Posterior cingulate gyrus (tissue), 11 donors: ENCODE measurements at regions not wholly inside any gene's neighbourhood (a gene's known extent, or its start where the extent isn't known, plus 50 kb on each side); places are given as distances from the start of the nearest gene placed in this dataset.
"Not testable (repeated sequence)": the region's sequence is repeated elsewhere in the genome, so short reads cannot be mapped to it uniquely, and the experiment has no call there.

ENCODE experiments used
- DNase-seq, 10 donors: peaks; one replicate each; pipeline versions ENCODE4 v3.0.0 to v3.0.0-alpha.2; 2020 to 2021; ENCODE audit warnings: mixed read lengths in 3 of 10
- intact Hi-C: fragments of 100-400 bp; cut with DNase I; formaldehyde crosslinking; loops from one replicate; pipeline ENCODE4 v1.15.1; 2023

DNA sequence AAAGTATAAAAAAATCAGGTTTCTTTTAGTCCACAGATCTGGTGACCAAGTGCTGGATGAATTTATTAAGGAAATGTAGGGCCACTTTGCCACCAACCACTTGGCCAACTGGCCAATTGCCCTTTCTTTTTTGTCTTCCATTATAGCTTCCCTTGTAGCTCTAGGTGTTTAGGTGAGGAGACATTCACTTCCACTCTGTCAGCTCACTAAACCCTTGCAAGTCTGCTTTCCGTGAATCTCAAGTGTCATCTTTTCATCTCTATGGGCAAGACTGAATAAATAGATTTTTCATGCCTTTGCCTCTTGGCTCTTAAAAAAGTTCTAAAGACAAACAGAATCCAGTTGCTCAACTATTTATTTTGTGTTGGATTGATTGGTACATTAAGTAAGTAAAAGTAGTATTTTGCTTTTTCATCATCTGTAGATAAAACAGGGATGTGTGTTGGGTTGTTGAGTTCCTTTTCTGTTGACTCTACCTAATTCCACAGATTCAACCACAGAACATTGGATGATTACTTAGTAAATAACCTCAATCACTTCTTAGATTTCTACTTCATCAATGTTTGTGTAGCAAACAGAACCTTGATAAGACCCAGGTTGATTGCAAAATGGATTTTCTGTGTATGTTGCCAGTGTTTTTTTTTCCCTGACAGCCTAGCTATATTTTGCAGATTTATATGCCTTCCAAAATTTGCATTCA, 68.1 kb upstream of the GRXCR1 start:
- intact Hi-C loops, result no loop called here
- no peak for DNase-seq

DNA sequence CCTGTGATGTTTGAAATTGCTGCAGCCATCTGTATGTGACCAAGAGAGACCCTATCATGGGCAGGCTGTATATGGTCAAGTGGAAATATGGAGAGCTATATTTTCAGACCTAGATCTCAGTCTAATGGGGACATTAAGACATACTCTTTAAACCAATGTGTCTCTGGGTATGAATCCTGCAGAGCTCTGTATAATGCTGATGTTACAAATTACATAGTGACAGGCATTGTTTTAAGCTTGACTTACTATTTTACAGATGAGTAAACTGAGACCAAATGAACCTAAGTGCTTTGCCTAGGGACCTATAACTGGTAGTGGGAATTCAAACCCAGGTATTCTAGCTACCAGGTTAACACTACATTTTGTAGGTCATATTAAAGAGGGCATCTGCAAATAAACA, 71.3 kb upstream of the GRXCR1 start:
- no peak for DNase-seq
- intact Hi-C loops, result no loop called here

DNA sequence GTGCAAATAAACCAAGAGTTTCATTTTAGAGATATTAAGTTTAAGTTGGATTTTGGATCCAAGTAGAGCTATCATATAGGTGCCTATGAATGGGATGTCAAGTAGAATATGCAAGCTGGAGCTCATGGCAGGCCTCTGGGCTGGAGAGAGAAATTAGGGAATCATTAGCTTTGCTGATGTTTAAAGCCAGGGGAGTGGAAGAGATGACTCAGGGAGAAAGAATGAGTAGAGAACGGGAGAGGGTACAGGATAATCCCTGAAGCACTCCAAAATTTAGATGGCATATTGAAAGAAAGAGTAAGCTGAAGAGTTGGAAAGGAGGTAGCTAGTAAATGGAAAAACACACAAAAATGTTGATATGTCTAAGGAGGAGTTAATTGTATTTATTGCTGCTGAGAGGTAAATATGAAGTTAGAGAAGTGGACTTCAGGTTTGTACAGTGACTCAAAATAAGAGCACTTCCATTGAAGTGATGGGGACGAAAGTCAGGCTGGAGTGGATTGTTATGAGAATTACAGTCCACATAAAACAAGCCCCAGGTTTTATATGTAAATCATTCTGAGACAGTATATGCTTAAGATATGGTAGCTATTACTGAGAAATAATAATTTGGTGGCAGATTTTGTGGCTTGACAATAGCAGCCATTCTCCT, 72.5 kb upstream of the GRXCR1 start:
- no peak for DNase-seq
- intact Hi-C loops, result no loop called here

DNA sequence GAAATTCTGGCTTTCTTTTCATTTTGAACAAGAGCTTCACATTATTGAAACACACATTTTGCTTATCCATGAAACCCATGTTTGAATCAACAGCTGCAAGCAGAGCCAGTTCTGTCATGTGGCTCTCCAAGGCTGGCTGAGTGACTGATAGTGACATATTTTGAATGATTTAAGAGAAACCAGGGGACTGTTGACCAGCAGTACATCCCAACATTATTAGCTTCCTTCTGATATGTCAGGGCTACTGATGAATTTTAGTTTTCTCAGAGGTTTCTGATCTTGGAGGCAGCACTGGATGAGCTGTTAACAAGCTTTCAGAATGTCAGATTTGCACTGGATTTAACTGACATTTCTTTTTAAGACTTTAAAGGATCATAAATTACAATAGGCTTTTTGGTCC, 74.6 kb upstream of the GRXCR1 start:
- DNase-seq, result no peak
- intact Hi-C loops, result no loop called here

DNA sequence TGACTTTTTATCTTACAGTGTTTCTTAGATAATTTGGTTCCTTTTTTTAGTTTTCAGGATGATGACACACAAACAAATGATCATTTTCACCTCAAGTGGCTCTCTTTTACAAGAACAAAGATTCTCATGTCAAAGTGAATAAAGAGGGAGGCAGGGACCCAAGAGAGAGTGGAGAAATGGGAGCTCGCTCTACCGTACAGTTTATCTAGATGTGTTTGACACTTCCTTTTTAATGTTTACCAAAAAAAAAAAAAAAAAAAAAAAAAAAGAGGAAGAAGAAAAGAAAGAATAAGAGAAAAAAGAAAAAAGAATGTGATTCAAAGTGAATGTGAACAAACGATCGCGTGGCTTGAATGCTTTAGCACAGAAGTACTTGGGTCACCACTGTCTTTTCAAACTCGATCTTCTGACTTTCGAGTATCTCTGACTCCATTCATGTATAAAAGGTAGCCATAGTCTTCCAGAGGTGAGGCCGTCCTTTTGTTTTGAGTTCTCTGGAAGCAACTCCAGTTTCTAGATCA, 75.6 kb upstream of the GRXCR1 start:
- intact Hi-C loops, result no loop called here
- DNase-seq, result no peak

DNA sequence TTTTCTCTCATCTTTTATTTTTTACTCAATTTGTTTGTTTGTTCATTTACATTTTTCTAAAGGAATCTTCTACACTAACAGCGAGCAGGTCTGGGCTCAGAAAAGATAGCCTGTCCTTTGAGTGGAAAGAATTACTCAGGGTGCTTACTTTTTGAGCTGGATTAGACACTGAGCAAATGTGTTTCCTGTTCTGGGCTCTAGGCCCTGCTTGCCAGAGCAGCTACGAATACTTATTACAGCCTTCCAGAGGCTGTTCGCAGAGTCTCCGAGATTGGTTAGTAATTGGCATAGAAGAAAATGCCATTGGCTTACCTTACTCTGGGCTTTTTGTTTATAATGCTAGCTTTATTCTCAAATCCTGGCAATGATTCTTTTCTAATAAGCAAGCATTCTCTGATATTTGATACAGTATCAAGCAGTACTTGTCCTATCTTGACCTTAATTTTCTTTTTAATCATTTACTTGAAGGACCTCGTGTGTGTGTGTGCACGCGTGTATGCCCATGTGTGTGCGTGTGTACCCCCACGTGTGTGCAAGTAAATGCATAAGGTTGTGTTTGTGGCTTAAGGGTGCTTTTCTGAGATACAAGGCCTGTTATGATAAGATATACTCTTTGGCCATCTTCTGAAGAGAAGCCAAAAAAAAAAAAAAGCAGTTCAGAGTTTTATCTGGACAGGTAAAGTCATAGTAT, 76.2 kb upstream of the GRXCR1 start:
- no peak for DNase-seq
- intact Hi-C loops, result no loop called here

DNA sequence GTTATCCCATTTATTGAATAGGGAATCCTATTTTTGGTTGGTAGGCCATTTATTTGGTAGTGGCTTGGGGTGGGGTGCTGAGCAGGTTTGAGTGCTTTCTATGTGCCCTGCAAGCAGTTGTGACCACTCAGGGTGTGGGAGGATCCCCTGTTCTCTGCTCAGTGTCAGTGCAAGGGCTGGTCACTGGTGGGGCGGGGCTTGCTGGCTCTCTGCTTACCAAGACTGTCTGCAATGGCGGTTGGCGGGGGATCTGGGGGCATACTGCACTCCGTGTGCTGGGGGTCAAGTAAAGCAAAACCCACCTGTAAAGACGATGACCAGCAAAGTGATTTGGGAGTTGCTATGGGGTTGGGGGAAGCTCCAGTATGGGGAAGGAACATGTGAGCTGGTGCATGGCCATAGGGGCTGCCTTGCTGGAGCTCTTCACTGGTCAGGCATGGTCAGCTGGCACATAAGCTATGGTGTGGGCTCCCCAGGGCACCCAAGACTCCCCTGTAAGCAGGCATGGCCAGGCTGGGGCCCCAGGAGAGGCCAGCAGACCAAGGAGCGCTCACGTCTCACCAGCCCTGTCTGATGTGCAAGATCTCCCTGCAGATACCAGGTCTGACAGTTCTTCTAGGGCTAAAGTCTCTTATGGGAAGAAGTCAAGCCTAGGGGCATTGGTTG, 83.0 kb upstream of the GRXCR1 start:
- peak in 2 of 10 donors; percentile 55 to 74 for DNase-seq
- intact Hi-C loops, result no loop called here

DNA sequence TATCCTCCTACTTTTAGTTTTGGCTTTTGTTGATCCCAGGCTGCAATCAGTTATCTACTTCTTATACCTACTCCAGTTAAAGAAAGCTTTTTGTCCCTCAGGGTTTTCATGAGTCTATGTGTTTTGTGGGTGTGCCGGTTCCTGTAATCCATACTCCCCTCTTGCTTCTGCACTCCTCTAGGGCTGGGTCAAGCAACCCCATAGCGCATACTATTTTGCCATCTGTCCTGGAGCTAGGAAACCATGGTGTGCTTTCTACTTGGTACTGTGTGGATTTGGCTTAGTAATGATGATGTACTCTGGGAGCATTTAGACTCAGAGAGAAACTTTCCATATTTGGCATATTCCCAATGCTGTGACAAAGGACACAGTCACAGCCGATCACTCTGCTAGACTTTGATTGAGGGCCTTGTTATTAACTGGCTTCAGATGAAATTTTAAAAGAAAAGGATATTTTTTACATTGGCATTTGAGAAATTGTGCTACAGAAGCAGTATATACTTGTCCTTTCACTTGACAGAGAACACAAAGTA, 86.1 kb upstream of the GRXCR1 start:
- DNase-seq, result no peak
- intact Hi-C loops, result no loop called here

DNA sequence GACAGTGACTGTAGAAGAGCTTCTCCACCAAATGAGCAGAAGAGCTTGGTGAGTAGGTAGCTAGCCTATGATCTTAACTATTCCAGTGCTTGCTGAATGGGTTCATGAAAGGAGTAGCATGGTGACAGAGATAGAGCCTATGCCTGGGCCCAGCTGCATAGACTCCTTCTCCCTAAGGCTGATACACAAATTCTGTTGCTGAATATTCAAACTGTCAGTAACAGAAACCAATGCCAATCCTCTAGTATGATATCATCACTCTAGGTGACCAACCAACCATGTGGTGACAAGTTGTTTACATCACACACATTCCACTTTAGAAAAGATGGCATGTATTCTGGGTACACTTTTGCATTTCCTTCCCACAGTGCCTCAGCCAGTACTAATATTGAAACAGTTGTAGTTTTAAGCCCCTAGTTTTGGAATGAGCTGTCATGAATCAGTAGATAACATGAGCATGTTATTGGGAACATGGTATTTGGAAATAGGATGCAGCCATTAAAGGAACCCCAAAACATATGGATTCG, 103.4 kb upstream of the GRXCR1 start:
- no peak for DNase-seq

DNA sequence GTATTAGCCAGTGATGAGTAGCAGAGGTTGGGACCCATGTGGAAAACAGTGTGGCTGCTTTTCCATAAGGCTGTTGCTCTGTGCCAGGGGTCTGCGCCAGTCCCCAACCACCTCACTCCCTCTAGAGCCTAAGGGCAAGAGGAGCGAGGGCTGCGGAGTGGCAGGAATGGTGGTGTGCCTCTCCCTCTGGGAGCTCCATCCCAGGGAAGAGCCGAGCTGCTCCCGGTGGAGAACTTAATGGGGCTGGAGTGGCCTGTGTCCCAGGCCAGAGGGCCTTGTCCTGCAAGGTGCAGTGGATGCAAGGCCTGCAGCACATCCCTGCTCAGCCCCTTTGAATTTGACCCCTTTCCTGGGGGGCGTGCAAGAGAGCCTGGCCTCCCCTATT, 105.4 kb upstream of the GRXCR1 start:
- intact Hi-C loops, result no loop called here
- peak in 1 of 10 donors; percentile 49 for DNase-seq

More for the DNA sequence above, 103.4 kb upstream of the GRXCR1 start:
- intact Hi-C loops, result no loop called here

DNA sequence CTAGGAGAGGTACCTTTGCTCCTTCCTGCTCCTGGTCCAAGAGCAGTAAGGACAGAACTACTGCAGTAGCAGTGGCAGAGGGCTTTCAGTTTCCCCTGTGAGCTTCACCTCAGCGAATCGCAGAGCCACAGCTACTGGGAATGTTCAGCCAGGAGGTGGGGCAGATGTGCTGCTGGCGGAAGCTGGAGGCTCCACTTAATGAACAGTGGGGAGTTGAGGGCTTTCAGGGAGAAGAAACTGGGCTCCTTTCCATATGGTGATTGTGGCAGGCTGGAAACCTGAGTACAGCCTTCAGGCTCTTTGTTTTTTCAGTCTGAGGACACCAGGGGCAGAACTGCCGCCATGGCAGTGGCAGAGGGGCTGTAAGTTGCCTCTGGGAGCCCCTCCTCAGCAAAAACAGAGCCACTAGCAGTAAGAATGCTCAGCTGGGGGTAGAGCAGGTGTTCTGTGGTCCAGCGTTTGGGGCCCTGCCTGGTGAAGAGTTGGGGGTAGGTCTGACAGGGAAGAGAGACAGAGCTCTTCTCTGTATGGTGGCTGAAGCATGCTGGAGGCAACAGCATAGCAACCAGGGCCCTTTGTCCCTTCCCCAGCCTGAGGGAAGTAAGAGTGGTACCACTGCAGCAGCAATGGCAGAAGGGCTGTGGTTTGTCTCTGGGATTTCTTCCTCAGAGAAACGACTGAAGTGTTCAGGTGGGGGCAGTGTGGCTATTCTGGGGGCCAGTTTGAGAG, 106.0 kb upstream of the GRXCR1 start:
- no peak for DNase-seq

DNA sequence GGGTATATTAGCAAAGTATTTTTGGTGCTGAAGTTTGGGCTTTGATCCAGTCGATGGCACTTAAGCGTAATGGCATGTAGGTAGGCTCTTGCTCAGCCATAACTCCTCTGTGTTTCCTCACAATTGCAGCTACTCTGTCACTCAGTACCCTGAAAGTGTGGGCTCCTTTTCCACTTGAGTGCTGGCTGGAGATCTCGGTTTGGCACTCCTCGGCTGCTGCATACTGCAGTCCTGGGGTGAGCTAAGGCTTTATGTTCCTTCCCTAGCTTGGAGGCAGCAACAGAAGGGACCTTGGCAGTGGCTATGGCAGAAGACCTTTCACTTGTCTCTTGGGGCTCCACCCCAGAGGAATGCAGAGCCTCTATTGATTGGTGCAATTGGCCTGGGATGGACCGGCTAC, 106.7 kb upstream of the GRXCR1 start:
- intact Hi-C loops, result no loop called here
- no peak for DNase-seq

More for the DNA sequence above, 106.0 kb upstream of the GRXCR1 start:
- intact Hi-C loops, result no loop called here

DNA sequence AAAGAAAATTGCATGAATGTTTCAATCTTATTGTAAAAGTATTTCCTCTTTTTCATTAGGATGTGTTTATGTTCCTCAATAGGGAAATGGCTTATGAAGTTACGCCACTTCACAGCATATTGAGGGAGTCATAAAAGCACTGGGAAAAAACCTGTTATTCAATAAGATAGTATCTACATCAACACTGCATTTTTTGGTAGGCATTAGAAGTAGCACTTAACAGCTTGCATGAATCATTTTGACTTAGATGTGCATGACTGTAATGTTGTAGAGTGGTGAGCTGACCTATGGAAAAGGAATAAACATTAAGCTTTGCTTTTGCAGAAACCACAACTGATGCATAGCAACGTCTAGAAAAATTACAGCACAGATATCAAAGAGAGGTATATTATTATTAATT, 111.2 kb upstream of the GRXCR1 start:
- no peak for DNase-seq
- intact Hi-C loops, result no loop called here

DNA sequence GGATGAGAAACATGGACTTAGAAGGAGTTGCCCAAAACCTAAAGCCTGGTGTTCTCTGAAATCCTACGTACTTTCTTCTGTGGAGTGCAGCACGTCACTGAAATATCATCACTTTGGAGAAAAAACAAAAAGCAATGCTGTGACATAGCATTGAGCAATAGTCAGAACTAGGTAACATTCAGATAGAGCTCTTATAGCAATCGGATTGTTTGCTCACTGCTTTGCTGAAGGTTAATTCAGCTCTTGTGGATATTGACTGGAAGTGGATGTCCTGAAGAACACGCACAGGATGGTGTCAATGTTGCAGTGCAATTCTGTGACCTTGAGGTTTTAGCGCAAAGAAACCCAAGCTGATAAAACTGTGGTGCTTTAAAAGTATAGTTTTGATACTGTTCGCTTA, 114.2 kb upstream of the GRXCR1 start:
- intact Hi-C loops, result no loop called here

DNA sequence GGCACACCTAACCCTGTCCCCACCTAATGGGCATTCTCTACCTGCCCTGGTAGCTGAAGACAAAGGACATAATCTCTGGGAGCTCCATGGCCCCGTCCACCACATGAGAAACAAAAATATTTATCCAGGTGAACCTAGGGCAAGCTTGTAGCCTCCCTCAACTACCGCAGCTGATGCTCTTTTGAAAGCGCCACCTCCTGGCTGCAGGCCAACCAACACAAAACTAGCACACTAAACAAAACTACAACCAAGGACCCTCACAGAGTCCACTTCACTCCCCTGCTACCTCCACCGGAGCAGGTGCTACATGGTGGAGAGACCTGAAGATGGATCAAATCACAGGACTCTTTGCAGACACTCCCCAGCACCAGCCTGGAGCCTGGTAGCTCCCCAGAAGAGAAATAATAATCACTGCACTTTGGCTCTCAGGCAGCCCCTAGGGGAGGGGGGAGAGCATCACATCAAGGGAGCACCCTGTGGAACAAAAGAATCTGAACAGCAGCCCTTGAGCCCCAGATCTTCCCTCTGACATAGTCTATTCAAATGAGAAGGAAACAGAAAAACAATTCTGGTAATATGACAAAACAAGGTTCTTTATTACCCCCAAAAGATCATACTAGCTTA, 111.3 kb upstream of the ATP8A1 start:
- DNase-seq, result no peak
- intact Hi-C loops, result no loop called here

More for the DNA sequence above, 114.2 kb upstream of the GRXCR1 start:
- DNase-seq, result no peak

DNA sequence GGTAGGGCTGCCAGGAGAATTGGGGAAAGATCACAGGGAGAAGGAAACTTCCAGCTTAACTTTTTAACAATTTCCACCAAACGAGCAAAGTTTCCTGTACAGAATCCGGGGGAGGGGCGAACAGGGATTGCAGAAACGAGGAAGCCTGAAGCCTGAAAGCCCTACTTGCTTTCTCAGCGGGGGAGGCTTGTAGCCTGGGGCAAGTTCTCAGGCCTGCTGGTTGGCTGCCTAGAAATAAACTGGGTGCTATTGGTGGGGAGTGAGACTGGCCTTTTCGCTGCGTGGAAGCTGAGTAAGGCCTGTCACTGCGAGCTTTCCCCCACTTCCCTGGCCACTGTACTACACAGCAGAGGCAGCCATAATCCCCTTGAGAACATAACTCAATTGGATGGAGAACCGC, 110.8 kb upstream of the ATP8A1 start:
- intact Hi-C loops, result no loop called here
- no peak for DNase-seq

DNA sequence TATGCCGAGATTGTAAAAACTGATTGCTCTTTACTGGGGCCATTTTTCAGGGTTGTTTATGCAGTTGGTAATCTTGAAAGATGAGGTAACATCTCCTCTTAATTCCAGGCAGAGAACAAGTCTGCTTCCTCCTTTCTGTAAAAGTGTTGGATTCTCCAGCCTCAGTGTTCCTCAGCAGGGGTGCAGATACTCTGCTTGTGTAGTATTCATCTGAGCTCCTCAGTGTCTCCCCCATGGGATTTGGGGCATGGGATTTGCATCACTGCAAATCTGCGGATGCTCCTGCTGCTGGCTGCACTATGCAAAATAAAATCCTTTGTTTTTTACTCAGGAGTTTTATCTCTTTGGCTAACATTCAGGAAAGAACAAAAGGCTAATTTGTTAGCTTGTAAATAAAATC, 104.9 kb upstream of the ATP8A1 start:
- DNase-seq, result no peak
- intact Hi-C loops, result no loop called here

DNA sequence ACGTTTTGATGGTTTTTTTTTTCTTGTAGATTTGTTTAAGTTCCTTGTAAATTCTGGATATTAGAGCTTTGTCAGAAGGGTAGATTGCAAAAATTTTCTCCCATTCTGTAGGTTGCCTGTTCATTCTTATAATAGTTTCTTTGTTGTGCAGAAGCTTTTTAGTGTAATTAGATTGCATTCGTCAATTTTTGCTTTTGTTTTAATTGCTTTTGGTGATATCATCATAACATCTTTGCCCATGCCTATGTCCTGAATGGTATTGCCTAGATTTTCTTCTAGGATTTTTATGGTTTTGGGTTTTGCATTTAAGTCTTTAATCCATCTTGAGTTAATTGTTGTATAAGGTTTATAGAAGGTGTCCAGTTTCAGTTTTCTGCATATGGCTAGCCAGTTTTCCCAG, 98.1 kb upstream of the ATP8A1 start:
- intact Hi-C loops, DNase-seq: not testable (repeated sequence)

DNA sequence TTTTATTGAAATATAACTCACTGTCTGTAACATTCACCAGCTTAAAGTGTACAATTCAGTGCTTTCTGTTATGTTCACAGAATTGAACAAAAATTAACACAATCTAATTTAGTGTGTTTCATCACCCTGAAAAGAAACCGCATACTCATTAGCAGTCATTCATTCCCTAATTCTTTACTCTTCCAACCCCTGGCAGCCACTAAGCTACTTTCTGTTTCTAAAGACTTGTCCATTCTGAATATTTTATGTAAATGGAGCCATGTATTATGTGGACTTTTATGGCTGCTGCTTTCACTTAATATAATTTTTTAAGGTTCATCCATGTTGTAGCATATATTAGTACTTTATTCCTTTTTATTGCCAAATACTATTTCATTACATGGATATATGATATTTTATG, 94.7 kb upstream of the ATP8A1 start:
- DNase-seq, result no peak
- intact Hi-C loops, result loop anchor here (2.0 kb wide), 1 partner anchor 183 kb away; no protein-coding TSS in a partner anchor
